GM21529 (cell line): ENCODE measurements at regions not wholly inside any gene's neighbourhood (a gene's known extent, or its start where the extent isn't known, plus 50 kb on each side); places are given as distances from the start of the nearest gene placed in this dataset.

Experiments used
- ATAC-seq: cut with Tn5 transposase; IDR thresholded peaks from one replicate; pipeline ENCODE4 v1.9.1; 2021; ENCODE audit not compliant: unreplicated experiment

- no peak for ATAC-seq
Observed at GRCh38 chr22:47580121-47580520, 817.7 kb downstream of the TBC1D22A start.

GRCh38 chr22:47576908-47577307, 814.5 kb downstream of the TBC1D22A start:
- no peak for ATAC-seq

GRCh38 chr22:47575291-47575690, 812.8 kb downstream of the TBC1D22A start:
- ATAC-seq: no peak

GRCh38 chr22:47574556-47574955, 812.1 kb downstream of the TBC1D22A start:
- ATAC-seq: no peak

GRCh38 chr22:47573141-47573540, 810.7 kb downstream of the TBC1D22A start:
- no peak for ATAC-seq

- ATAC-seq: no peak
Observed at GRCh38 chr22:47572443-47572842, 810.0 kb downstream of the TBC1D22A start.

- ATAC-seq: no peak
Observed at GRCh38 chr22:47571616-47572015, 809.2 kb downstream of the TBC1D22A start.

- ATAC-seq: no peak
Observed at GRCh38 chr22:47570851-47571250, 808.4 kb downstream of the TBC1D22A start.

- ATAC-seq: no peak
Observed at GRCh38 chr22:47570300-47570685, 807.8 kb downstream of the TBC1D22A start.

GRCh38 chr22:47569389-47570299, 807.2 kb downstream of the TBC1D22A start:
- ATAC-seq: no peak

- ATAC-seq: no peak
Observed at GRCh38 chr22:47568700-47569099, 806.2 kb downstream of the TBC1D22A start.

GRCh38 chr22:47567126-47568090, 805.0 kb downstream of the TBC1D22A start:
- ATAC-seq: no peak

- ATAC-seq: no peak
Observed at GRCh38 chr22:47566491-47566890, 804.0 kb downstream of the TBC1D22A start.

GRCh38 chr22:47565607-47566006, 803.2 kb downstream of the TBC1D22A start:
- ATAC-seq: no peak

- ATAC-seq: no peak
Observed at GRCh38 chr22:47564651-47565434, 802.4 kb downstream of the TBC1D22A start.

GRCh38 chr22:47564158-47564450, 801.7 kb downstream of the TBC1D22A start:
- no peak for ATAC-seq

- no peak for ATAC-seq
Observed at GRCh38 chr22:47563406-47564157, 801.1 kb downstream of the TBC1D22A start.

GRCh38 chr22:47561766-47562165, 799.3 kb downstream of the TBC1D22A start:
- ATAC-seq: no peak

GRCh38 chr22:47561115-47561675, 798.7 kb downstream of the TBC1D22A start:
- no peak for ATAC-seq
